ENCODE measurements at regions not wholly inside any gene's neighbourhood (a gene's known extent, or its start where the extent isn't known, plus 50 kb on each side); places are given as distances from the start of the nearest gene placed in this dataset.
"Not testable (repeated sequence)": the region's sequence is repeated elsewhere in the genome, so short reads cannot be mapped to it uniquely, and the experiment has no call there.

GRCh38 chr7:6979456-6979855, 153.4 kb upstream of the CCZ1B start:
- intact Hi-C loops (cut with DNase I; ENCODE audit: low total_unique reads); DNase-seq (ENCODE audit: low spot score in 2 of 2); H3K4me3 ChIP-seq (ENCODE audit: low read depth, poor library complexity, severe bottlenecking): not testable (repeated sequence)
- WGBS, 2 donors, result 90 to 94% methylated on average over 8 to 9 of the region's 10 CpGs

- 85 to 94% methylated on average over 2 of the region's 2 CpGs for WGBS, 2 donors
- intact Hi-C loops (cut with DNase I; ENCODE audit: low total_unique reads); DNase-seq (ENCODE audit: low spot score in 2 of 2); H3K4me3 ChIP-seq (ENCODE audit: low read depth, poor library complexity, severe bottlenecking): not testable (repeated sequence)
These were observed 156.3 kb upstream of the CCZ1B start for GRCh38 chr7:6982375-6982774.

GRCh38 chr7:6986892-6987291, 160.8 kb upstream of the CCZ1B start:
- WGBS, 2 donors, result 86 to 88% methylated on average over 4 of the region's 4 CpGs
- DNase-seq (ENCODE audit: low spot score in 2 of 2); H3K4me3 ChIP-seq (ENCODE audit: low read depth, poor library complexity, severe bottlenecking); intact Hi-C loops (cut with DNase I; ENCODE audit: low total_unique reads): not testable (repeated sequence)

- H3K4me3 ChIP-seq (ENCODE audit: low read depth, poor library complexity, severe bottlenecking); DNase-seq (ENCODE audit: low spot score in 2 of 2); intact Hi-C loops (cut with DNase I; ENCODE audit: low total_unique reads): not testable (repeated sequence)
- whole genome bisulfite sequencing, 2 donors, result 84 to 88% methylated on average over 6 of the region's 6 CpGs
These were observed 162.5 kb upstream of the CCZ1B start for GRCh38 chr7:6988608-6989007.

GRCh38 chr7:6989968-6990367, 163.9 kb upstream of the CCZ1B start:
- intact Hi-C loops (cut with DNase I; ENCODE audit: low total_unique reads); DNase-seq (ENCODE audit: low spot score in 2 of 2): not testable (repeated sequence)

GRCh38 chr7:6990426-6991152, 164.5 kb upstream of the CCZ1B start:
- 37 to 56% methylated on average over 7 of the region's 7 CpGs for WGBS, 2 donors
- H3K4me3 ChIP-seq (ENCODE audit: low read depth, poor library complexity, severe bottlenecking); DNase-seq (ENCODE audit: low spot score in 2 of 2); intact Hi-C loops (cut with DNase I; ENCODE audit: low total_unique reads): not testable (repeated sequence)

More at GRCh38 chr7:6989968-6990367, 163.9 kb upstream of the CCZ1B start:
- 78 to 90% methylated on average over 5 of the region's 5 CpGs for WGBS, 2 donors
- not testable (repeated sequence) for H3K4me3 ChIP-seq (ENCODE audit: low read depth, poor library complexity, severe bottlenecking)

GRCh38 chr7:6991169-6991611, 165.1 kb upstream of the CCZ1B start:
- WGBS, 2 donors, result 23 to 38% methylated on average over 13 of the region's 13 CpGs
- DNase-seq (ENCODE audit: low spot score in 2 of 2); intact Hi-C loops (cut with DNase I; ENCODE audit: low total_unique reads); H3K4me3 ChIP-seq (ENCODE audit: low read depth, poor library complexity, severe bottlenecking): not testable (repeated sequence)

GRCh38 chr7:6991686-6992085, 165.6 kb upstream of the CCZ1B start:
- intact Hi-C loops (cut with DNase I; ENCODE audit: low total_unique reads); H3K4me3 ChIP-seq (ENCODE audit: low read depth, poor library complexity, severe bottlenecking); DNase-seq (ENCODE audit: low spot score in 2 of 2): not testable (repeated sequence)
- WGBS, 2 donors, result 33 to 34% methylated on average over 11 to 12 of the region's 12 CpGs

GRCh38 chr7:6992133-6992532, 166.1 kb upstream of the CCZ1B start:
- WGBS, 2 donors, result 71 to 78% methylated on average over 11 of the region's 11 CpGs
- H3K4me3 ChIP-seq (ENCODE audit: low read depth, poor library complexity, severe bottlenecking); intact Hi-C loops (cut with DNase I; ENCODE audit: low total_unique reads): not testable (repeated sequence)

GRCh38 chr7:6995026-6995425, 169.0 kb upstream of the CCZ1B start:
- DNase-seq (ENCODE audit: low spot score in 2 of 2); intact Hi-C loops (cut with DNase I; ENCODE audit: low total_unique reads); H3K4me3 ChIP-seq (ENCODE audit: low read depth, poor library complexity, severe bottlenecking): not testable (repeated sequence)
- WGBS, 2 donors, result 84 to 87% methylated on average over 16 of the region's 16 CpGs

More at GRCh38 chr7:6992133-6992532, 166.1 kb upstream of the CCZ1B start:
- DNase-seq (ENCODE audit: low spot score in 2 of 2), result not testable (repeated sequence)

- H3K4me3 ChIP-seq (ENCODE audit: low read depth, poor library complexity, severe bottlenecking); DNase-seq (ENCODE audit: low spot score in 2 of 2); intact Hi-C loops (cut with DNase I; ENCODE audit: low total_unique reads): not testable (repeated sequence)
- WGBS, 2 donors, result 75 to 76% methylated on average over 7 of the region's 7 CpGs
These were observed 169.6 kb upstream of the CCZ1B start for GRCh38 chr7:6995493-6996289.

- H3K4me3 ChIP-seq (ENCODE audit: low read depth, poor library complexity, severe bottlenecking); intact Hi-C loops (cut with DNase I; ENCODE audit: low total_unique reads); DNase-seq (ENCODE audit: low spot score in 2 of 2): not testable (repeated sequence)
- 77% methylated on average over 5 of the region's 5 CpGs for WGBS, 2 donors
These were observed 173.1 kb upstream of the CCZ1B start for GRCh38 chr7:6999067-6999666.
